GM12892 (cell line): ENCODE measurements at regions not wholly inside any gene's neighbourhood (a gene's known extent, or its start where the extent isn't known, plus 50 kb on each side); places are given as distances from the start of the nearest gene placed in this dataset.

Experiments
- POLR2A ChIP-seq: IDR thresholded peaks from 2 replicates; pipeline ENCODE4 v1.6.1; 2011; ENCODE audit warnings: low read depth, low read length, control low read depth
- POLR2AphosphoS5 ChIP-seq: IDR thresholded peaks from 2 replicates; pipeline ENCODE4 v1.6.1; 2011; ENCODE audit warnings: low read depth, low read length, control low read depth
- TAF1 ChIP-seq: IDR thresholded peaks from 2 replicates; pipeline ENCODE4 v1.6.1; 2011; ENCODE audit warnings: low read depth, mild to moderate bottlenecking, control low read depth, low read length, borderline replicate concordance

DNA sequence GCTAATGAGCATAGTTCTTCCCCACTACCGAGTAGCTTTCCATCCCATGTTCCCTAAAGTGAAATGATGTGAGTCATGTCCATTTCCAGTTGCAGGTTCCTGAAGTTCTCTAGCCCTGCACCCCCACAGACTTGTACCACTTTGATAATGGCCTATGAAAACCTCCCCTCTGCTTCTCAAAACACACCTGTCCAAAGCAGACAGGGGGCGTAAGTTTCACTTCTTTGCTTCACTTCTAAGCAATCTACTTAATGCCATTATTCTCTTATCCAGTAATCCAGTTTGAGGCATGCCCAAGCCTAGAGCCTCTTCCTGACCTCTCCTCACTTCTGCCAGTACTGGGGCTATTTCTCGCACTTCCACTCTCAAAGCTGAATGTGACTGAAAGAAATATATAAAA lies 305.1 kb downstream of the IGSF11 start:
- TF ChIP-seq POLR2A: no peak
- no peak for TF ChIP-seq POLR2AphosphoS5
- TF ChIP-seq TAF1: no peak
